GM21515 (cell line): ENCODE measurements at regions not wholly inside any gene's neighbourhood (a gene's known extent, or its start where the extent isn't known, plus 50 kb on each side); places are given as distances from the start of the nearest gene placed in this dataset.
A peak's percentile ranks its signal among the peaks of the same experiment; 100 is the strongest.
"Not testable (repeated sequence)": the region's sequence is repeated elsewhere in the genome, so short reads cannot be mapped to it uniquely, and the experiment has no call there.

ENCODE experiments used
- ATAC-seq: cut with Tn5 transposase; IDR thresholded peaks from one replicate; pipeline ENCODE4 v1.9.1; 2021; ENCODE audit not compliant: unreplicated experiment

DNA sequence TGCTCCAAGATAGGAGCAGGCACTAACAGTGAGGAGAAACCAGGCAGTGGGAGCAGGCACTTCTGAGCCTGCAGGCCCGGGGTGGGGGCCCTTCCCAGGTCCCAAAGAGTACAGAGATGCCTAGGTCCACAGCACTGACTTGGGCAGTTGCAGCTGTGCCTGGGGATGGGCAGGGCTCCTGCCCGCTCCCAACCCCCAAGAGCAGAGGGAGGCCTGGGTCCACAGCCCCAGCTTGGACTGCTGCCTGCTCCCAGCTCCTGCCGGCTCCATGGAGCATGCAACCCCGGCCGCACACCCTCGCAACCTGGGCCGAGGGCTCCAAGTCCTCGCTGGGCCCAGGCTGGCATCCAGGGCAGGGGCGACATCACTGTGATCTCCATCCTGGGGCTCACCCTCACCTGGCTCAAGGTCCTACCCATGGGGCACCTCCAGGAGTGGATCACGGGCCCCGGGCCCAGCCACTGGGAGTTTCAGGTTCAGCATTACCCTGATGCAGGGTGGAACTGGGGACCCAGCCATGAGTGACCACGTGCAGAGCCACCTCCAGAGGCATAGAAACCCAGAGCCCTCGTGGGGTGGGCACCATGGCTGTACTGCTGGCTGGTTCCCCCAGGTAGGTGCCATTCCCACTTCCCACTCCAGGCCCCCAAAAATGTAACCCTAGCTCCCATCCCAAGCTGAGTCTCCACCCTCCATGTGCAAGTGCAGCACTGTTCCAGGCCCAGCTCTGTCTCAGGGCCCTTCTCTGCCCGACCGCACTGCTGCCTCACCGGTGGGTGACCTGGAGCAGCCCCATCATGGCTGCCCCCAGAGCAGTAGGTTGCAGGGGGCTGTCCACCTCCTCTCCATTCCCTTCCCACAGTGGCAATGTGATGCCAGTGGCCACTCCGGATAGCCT is 325.6 kb downstream of the NR4A2 start:
- ATAC-seq: no peak

GRCh38 chr2:156005999-156006712 is 326.4 kb downstream of the NR4A2 start:
- ATAC-seq: no peak

- no peak for ATAC-seq
Observed at GRCh38 chr2:156005531-156005930, 327.0 kb downstream of the NR4A2 start.

- ATAC-seq: no peak
Observed at GRCh38 chr2:156004459-156004858, 328.1 kb downstream of the NR4A2 start.

DNA sequence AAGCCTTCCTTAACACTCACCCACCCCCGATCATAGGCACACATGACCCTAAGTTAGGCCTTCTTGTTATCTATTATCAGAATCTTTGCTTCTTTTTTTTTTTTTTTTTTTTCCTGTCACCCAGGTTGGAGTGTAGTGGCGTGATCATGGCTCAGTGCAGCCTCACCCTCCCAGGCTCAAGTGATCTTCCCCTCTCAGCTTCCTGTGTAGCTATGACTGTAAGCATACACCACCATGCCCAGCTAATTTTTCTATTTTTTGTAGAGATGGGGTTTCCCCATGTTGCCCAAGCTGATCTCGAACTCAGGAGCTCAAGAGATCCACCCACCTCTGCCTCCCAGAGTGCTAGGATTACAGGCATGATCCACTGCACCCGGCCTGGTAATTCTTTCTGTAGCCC is 328.7 kb downstream of the NR4A2 start:
- ATAC-seq: no peak

GRCh38 chr2:156001851-156002250 is 330.7 kb downstream of the NR4A2 start:
- ATAC-seq: no peak

DNA sequence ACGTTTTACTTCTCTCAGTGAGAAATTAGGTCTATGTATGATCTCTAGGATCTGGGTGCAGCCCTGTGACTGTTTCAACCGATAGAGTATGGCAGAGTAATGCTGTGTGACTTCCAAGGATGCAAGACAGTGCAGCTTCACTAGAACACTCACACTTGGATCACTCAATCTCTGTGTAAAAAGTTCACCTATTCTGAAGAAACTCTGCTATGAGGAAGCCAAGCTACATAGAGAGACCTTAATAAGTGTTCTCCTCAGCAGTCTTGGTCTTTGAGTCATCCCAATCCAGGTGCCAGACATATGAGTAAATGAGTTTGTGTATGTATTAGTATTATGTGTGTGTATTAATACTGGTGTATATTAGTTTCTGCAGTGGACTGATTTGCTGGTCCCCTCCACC is 335.0 kb downstream of the NR4A2 start:
- no peak for ATAC-seq

DNA sequence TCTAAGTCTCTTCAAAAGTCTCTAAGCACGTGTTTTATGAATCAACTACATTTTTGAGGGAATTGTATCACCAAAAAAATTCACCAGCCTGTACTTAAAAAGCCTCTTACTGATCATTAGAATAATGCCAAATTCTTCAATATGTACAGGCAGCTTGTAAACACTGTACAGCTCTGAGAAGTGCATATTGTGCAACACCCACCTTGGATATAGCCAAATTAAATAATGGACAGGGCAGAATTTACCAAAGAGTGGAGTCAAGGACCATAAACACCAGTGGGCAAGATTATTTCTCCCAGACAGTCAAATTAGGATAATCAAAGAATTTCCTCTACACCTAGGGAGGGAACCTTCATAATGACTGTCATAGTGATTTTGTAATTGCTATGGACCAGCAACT is 338.2 kb downstream of the NR4A2 start:
- ATAC-seq: no peak

DNA sequence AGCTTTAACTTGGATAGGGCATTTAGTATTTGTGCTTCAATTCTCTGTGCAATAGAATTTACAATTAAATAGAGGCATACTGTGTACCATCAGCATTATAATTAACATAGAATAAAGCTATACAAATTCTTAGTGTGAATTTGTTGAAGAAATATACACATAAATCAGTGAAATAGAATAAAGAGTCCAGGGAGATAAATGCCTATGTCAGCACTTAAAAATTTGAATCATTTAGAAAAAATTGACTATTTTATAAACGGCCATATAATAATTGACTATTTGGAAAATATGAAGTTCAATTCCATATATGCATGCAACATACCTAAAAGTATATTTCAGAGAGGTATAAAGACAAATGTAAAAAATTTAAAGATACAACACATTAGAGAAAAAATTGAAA is 348.7 kb downstream of the NR4A2 start:
- no peak for ATAC-seq

DNA sequence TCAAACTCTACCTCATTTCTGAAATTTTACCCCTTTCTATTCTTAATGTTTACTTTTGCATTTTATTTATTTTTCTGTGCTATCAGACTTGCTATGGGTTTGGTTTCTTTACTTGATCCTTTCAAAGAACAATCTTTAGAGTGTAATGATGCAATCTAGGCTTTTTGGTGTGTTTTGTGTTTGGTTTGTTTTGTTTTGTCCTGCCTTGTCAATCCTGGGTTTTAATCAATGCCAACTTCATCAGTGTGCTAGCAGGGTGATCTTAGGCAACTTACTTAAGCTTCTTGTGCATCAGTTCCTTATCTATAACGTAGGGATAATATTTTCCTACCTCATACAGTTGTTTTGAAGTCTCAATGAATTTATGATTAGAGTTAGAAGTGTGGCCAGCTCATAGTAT is 350.4 kb downstream of the NR4A2 start:
- ATAC-seq: no peak

GRCh38 chr2:155980941-155981560 is 351.5 kb downstream of the NR4A2 start:
- peak; percentile 60 for ATAC-seq

GRCh38 chr2:155975734-155976133 is 356.8 kb downstream of the NR4A2 start:
- no peak for ATAC-seq

GRCh38 chr2:155972916-155973315 is 359.6 kb downstream of the NR4A2 start:
- ATAC-seq: no peak

GRCh38 chr2:155966064-155966471 is 366.5 kb downstream of the NR4A2 start:
- not testable (repeated sequence) for ATAC-seq

DNA sequence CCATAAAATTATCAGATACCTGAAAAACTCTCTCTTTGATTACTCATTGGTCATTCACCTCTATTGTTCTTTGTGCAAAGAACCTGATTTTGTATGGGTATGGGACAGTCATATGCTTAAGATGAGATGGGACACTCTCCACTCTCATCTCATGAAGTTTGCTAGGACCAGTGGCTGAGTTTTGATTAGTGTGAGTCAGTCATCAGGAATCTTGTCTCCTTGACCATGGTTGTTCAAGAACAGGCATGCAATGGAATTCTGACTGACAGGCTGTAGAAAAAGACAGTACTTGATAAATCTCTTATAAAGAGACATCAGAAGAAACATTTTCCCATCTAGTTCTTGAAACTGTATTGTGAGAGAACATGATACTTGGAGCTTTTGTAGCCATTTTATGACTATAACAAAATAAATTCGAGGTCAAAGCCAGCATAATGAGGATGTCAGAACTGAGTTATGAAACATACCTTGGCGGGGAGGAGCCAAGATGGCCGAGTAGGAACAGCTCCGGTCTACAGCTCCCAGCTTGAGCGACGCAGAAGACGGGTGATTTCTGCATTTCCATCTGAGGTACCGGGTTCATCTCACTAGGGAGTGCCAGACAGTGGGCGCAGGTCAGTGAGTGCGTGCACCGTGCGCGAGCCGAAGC is 367.0 kb downstream of the NR4A2 start:
- no peak for ATAC-seq

GRCh38 chr2:155961641-155962040 is 370.9 kb downstream of the NR4A2 start:
- ATAC-seq: no peak

GRCh38 chr2:155958834-155959233 is 373.7 kb downstream of the NR4A2 start:
- no peak for ATAC-seq

DNA sequence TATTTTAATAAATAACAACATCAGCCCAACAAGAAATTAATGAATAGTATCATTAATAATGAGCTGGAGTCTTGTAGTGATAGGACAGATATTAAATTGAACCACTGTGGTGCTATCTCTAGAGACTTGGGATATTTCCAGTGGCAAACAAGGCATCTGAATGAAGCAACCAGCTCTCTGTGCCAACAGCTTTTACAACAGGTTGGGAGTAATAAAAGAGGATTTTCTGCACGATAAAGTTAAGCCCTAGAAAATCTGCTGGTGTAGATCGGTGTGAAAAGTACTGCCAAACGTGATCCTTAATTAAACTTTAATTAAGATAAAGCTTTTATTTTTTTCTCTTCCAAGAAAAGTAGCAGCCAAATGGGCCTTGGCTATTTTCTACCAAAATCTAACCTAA is 385.5 kb downstream of the NR4A2 start:
- no peak for ATAC-seq

DNA sequence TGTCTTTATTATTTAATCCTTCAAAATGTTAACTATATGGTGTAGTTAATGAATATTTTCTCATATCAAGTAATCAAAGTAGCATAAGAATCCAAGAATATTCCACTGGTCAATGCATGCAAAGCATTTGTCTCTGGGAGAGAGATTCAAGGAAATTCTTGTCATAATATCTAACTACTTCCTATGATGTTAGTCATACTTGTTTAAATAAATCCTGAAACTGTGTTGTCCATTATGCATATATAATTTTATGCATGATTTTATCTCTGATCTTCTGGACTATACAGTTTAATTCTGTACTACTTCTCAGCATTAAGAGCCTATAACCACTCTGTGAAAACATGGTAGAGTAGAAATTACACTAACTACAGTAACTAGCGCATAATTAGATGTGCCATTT is 388.3 kb downstream of the NR4A2 start:
- no peak for ATAC-seq

GRCh38 chr2:155930312-155930711 is 402.2 kb downstream of the NR4A2 start:
- no peak for ATAC-seq

DNA sequence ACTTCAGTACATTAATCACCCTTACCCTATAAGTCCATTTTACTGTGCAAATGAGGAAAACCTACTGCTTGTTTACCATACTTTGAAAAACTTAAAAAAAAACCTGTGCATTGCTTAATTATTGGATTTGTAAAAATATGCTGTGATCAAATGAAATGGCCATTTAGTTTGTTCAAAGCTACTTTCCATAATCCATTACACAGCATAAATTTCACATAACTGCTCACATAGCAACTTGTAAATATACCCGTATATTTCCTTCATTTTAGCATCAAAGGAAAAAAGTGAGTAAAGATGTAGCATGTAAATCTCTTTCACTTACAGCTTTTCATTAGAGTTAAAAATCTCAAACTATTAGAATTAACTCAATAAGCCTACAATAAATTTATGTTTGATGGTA is 415.1 kb downstream of the NR4A2 start:
- no peak for ATAC-seq
